ENCODE measurements at regions not wholly inside any gene's neighbourhood (a gene's known extent, or its start where the extent isn't known, plus 50 kb on each side); places are given as distances from the start of the nearest gene placed in this dataset.

- ChIA-PET CTCF (interaction anchor here (0.7 kb wide), 1 partner anchor 46 kb away, joined by 3 read pairs; no protein-coding TSS in a partner anchor), POLR2A (no interaction called here)
- Histone ChIP-seq H3K27me3 (ENCODE audit: control insufficient read depth in 1 of 2, insufficient read depth in 2 of 2, low read length in 2 of 2) (no peaks in the 10 kb centered on the region), H3K27ac (ENCODE audit: low read depth in 1 of 2, low read length in 2 of 2) (no peak overlapping the region), H3K4me3 (ENCODE audit: low read length) (no peak overlapping the region), H3K9me3 (ENCODE audit: control insufficient read depth in 1 of 2, insufficient read depth in 1 of 2, low read length in 2 of 2) (no peaks in the 10 kb centered on the region), H3K4me1 (ENCODE audit: insufficient read depth, low read length) (no peaks in the 10 kb centered on the region), H3K36me3 (ENCODE audit: insufficient read depth, low read length) (no peaks in the 10 kb centered on the region)
- no peaks in the 10 kb centered on the region for H3K9me3 Mint-ChIP-seq
- ATAC-seq (ENCODE audit: poor library complexity) (no peak), DNase-seq (no peak)
- no peaks in the 10 kb centered on the region for H3K27me3 Mint-ChIP-seq
- H3K36me3 Mint-ChIP-seq (ENCODE audit: low read depth) = no peaks in the 10 kb centered on the region
- intact Hi-C loops (cut with DNase I, micrococcal nuclease) = no loop called here
- no peaks in the 10 kb centered on the region for H3K4me1 Mint-ChIP-seq (ENCODE audit: low read depth)
- no peak overlapping the region for H3K27ac Mint-ChIP-seq
- no peak overlapping the region for H3K4me3 Mint-ChIP-seq
- TF ChIP-seq CTCF (IDR thresholded peaks at IDR 0.05) = no peak
Observed at GRCh38 chr6:157741321-157741947, 81.6 kb upstream of the SNX9 start.

GRCh38 chr6:157741948-157742556 is 81.0 kb upstream of the SNX9 start:
- no peak overlapping the region for H3K27ac ChIP-seq (ENCODE audit: low read depth in 1 of 2, low read length in 2 of 2)
- H3K4me1 Mint-ChIP-seq (ENCODE audit: low read depth) = no peaks in the 10 kb centered on the region
- no peak for TF ChIP-seq CTCF (IDR thresholded peaks at IDR 0.05)
- no peak for DNase-seq
- no peaks in the 10 kb centered on the region for H3K36me3 Mint-ChIP-seq (ENCODE audit: low read depth)
- H3K4me3 ChIP-seq (ENCODE audit: low read length) = no peak overlapping the region
- H3K27me3 ChIP-seq (ENCODE audit: control insufficient read depth in 1 of 2, insufficient read depth in 2 of 2, low read length in 2 of 2) = no peaks in the 10 kb centered on the region
- intact Hi-C loops (cut with DNase I, micrococcal nuclease) = no loop called here
- ATAC-seq (ENCODE audit: poor library complexity) = no peak
- H3K4me1 ChIP-seq (ENCODE audit: insufficient read depth, low read length) = no peaks in the 10 kb centered on the region
- no peaks in the 10 kb centered on the region for H3K9me3 Mint-ChIP-seq
- CTCF ChIA-PET = interaction anchor here (0.7 kb wide), 1 partner anchor 46 kb away, joined by 3 read pairs; no protein-coding TSS in a partner anchor
- no peaks in the 10 kb centered on the region for H3K9me3 ChIP-seq (ENCODE audit: control insufficient read depth in 1 of 2, insufficient read depth in 1 of 2, low read length in 2 of 2)
- H3K36me3 ChIP-seq (ENCODE audit: insufficient read depth, low read length) = no peaks in the 10 kb centered on the region
- H3K4me3 Mint-ChIP-seq = no peak overlapping the region
- no peak overlapping the region for H3K27ac Mint-ChIP-seq
- POLR2A ChIA-PET = no interaction called here
- no peaks in the 10 kb centered on the region for H3K27me3 Mint-ChIP-seq

GRCh38 chr6:157744102-157744601 is 78.9 kb upstream of the SNX9 start:
- ChIA-PET CTCF (no interaction called here), POLR2A (no interaction called here)
- Histone ChIP-seq H3K4me3 (ENCODE audit: low read length) (no peak overlapping the region), H3K4me1 (ENCODE audit: insufficient read depth, low read length) (no peaks in the 10 kb centered on the region), H3K9me3 (ENCODE audit: control insufficient read depth in 1 of 2, insufficient read depth in 1 of 2, low read length in 2 of 2) (no peaks in the 10 kb centered on the region), H3K36me3 (ENCODE audit: insufficient read depth, low read length) (no peaks in the 10 kb centered on the region), H3K27ac (ENCODE audit: low read depth in 1 of 2, low read length in 2 of 2) (no peak overlapping the region), H3K27me3 (ENCODE audit: control insufficient read depth in 1 of 2, insufficient read depth in 2 of 2, low read length in 2 of 2) (no peaks in the 10 kb centered on the region)
- DNase-seq (no peak), ATAC-seq (ENCODE audit: poor library complexity) (no peak)
- TF ChIP-seq CTCF (IDR thresholded peaks at IDR 0.05) = no peak
- Mint-ChIP-seq H3K36me3 (ENCODE audit: low read depth) (no peaks in the 10 kb centered on the region), H3K27me3 (no peaks in the 10 kb centered on the region), H3K4me3 (no peak overlapping the region), H3K27ac (no peak overlapping the region), H3K9me3 (no peaks in the 10 kb centered on the region), H3K4me1 (ENCODE audit: low read depth) (peaks cover 6% of the 10 kb centered on the region)
- intact Hi-C loops (cut with DNase I, micrococcal nuclease) = no loop called here

All from CD4-positive, alpha-beta T cell (primary cell).